GM06990 (cell line): ENCODE measurements at regions not wholly inside any gene's neighbourhood (a gene's known extent, or its start where the extent isn't known, plus 50 kb on each side); places are given as distances from the start of the nearest gene placed in this dataset.

Source experiments
- DNase-seq: peaks from one replicate; pipeline ENCODE4 v3.0.0-alpha.2; 2011; ENCODE audit not compliant: insufficient read length; ENCODE audit errors: extremely low read depth
- H3K27me3 ChIP-seq: replicated peaks from 2 replicates; pipeline ENCODE4 v1.6.0; 2011; ENCODE audit warnings: low read length; ENCODE audit not compliant: control insufficient read depth, insufficient read depth
- H3K36me3 ChIP-seq: 2 replicates; pipeline ENCODE4 v1.5.1; 2011; ENCODE audit warnings: low read length; ENCODE audit not compliant: control insufficient read depth, insufficient read depth
- H3K4me3 ChIP-seq: replicated peaks from 2 replicates; pipeline ENCODE4 v1.5.1; 2011; ENCODE audit warnings: low read depth, mild to moderate bottlenecking, control low read depth, low read length
- TF ChIP-seq, protein P1 (sequence below): IDR thresholded peaks from 2 replicates; pipeline ENCODE4 v1.5.1; 2011; ENCODE audit warnings: low read length, control low read depth, mild to moderate bottlenecking, inconsistent platforms; ENCODE audit not compliant: insufficient read depth, poor library complexity, severe bottlenecking

DNA sequence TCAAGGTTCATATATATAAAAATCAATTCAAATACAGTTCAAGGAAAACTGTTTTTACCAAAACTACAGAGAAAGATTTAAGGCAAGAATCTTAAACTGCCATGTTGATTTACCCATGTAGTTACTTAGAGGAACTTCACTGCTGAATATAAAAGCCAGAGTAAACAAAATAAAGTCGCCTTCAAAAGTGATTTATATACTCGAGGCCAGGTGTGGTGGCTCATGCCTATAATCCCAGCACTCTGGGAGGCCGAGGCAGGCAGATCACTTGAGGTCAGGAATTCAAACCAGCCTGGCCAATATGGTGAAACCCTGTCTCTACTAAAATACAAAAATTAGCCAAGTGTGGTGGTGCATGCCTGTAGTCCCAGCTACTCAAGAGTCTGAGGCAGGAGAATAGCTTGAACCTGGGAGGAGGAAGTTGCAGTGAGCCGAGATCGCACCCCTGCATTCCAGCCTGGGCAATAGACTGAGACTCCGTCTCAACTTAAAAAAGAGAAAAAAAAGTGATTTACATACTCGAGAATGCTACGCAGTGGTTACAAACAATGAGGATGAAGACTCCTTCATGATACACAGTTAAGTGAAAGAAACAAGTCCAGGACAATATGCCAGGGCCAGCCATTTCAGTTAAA lies 54.1 kb upstream of the CNEP1R1 start:
- H3K4me3 ChIP-seq, result no peak overlapping the region
- peaks cover 2% of the 10 kb centered on the region for H3K27me3 ChIP-seq
- no peak for DNase-seq
- TF ChIP-seq, protein P1, sequence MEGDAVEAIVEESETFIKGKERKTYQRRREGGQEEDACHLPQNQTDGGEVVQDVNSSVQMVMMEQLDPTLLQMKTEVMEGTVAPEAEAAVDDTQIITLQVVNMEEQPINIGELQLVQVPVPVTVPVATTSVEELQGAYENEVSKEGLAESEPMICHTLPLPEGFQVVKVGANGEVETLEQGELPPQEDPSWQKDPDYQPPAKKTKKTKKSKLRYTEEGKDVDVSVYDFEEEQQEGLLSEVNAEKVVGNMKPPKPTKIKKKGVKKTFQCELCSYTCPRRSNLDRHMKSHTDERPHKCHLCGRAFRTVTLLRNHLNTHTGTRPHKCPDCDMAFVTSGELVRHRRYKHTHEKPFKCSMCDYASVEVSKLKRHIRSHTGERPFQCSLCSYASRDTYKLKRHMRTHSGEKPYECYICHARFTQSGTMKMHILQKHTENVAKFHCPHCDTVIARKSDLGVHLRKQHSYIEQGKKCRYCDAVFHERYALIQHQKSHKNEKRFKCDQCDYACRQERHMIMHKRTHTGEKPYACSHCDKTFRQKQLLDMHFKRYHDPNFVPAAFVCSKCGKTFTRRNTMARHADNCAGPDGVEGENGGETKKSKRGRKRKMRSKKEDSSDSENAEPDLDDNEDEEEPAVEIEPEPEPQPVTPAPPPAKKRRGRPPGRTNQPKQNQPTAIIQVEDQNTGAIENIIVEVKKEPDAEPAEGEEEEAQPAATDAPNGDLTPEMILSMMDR, result no peak
- no peaks in the 10 kb centered on the region for H3K36me3 ChIP-seq

DNA sequence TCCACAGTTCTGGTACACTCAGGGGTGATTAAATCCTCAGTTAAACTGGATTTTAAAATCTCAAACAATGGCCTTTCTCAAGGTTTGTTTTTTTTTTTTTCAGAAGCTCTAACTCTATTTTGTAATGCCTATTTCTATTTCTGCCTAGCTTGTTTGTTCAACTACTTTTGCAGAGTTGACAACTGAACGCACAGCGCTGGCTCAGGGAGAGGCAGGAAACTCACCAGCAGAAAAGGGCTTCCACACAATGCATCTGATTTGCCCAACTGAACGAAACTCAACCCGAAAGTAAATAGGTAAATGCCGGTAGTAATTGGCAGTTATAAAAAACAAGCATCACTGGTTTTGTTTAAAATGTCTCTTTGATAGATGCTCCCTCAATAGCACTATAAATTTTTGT lies 52.7 kb upstream of the CNEP1R1 start:
- TF ChIP-seq, protein P1, result no peak
- Histone ChIP-seq H3K4me3 (no peak overlapping the region), H3K27me3 (peaks cover 2% of the 10 kb centered on the region), H3K36me3 (no peaks in the 10 kb centered on the region)
- no peak for DNase-seq

DNA sequence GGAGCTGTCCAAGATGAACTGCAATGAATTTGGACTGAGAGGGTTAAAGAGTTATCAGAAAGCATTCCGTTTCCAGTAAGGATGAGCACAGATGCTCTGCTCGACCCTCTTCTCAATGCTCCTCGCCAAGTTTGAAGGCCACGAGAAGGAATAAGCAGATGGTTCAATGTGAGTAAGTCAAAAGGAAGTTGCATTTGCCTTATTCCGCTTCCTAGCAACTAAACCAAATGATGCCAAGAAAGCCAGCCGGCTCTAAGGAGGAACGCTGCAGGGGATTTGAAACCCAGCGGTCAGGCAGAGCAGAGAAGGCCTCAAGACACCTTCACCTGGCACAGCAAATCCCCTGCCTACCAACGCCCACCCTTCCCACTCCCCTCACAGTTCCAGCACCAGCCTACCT lies 52.1 kb upstream of the CNEP1R1 start:
- TF ChIP-seq, protein P1, result no peak
- Histone ChIP-seq H3K36me3 (no peaks in the 10 kb centered on the region), H3K4me3 (no peak overlapping the region), H3K27me3 (peaks cover 2% of the 10 kb centered on the region)
- DNase-seq, result no peak
